GM20000 (cell line): ENCODE measurements at regions not wholly inside any gene's neighbourhood (a gene's known extent, or its start where the extent isn't known, plus 50 kb on each side); places are given as distances from the start of the nearest gene placed in this dataset.

Experiments used
- DNase-seq: peaks from one replicate; pipeline ENCODE4 v3.0.0; 2012; ENCODE audit warnings: low spot score
- CTCF ChIP-seq: IDR thresholded peaks from 2 replicates; pipeline ENCODE4 v1.5.1; 2012; ENCODE audit warnings: mild to moderate bottlenecking, control low read depth; ENCODE audit errors: extremely low read depth, missing control alignments

- no peak for TF ChIP-seq CTCF
- no peak for DNase-seq
Measured at GRCh38 chr6:155591741-155592140, 136.1 kb upstream of the NOX3 start.

GRCh38 chr6:155589190-155589589 is 133.6 kb upstream of the NOX3 start:
- no peak for TF ChIP-seq CTCF
- DNase-seq: no peak

- TF ChIP-seq CTCF: no peak
- DNase-seq: no peak
Measured at GRCh38 chr6:155587817-155588216, 132.2 kb upstream of the NOX3 start.

GRCh38 chr6:155586090-155586489 is 130.5 kb upstream of the NOX3 start:
- TF ChIP-seq CTCF: no peak
- DNase-seq: no peak

- no peak for TF ChIP-seq CTCF
Measured at GRCh38 chr6:155584006-155584405, 128.4 kb upstream of the NOX3 start.

GRCh38 chr6:155582016-155582991 is 126.7 kb upstream of the NOX3 start:
- no peak for TF ChIP-seq CTCF
- no peak for DNase-seq

More at GRCh38 chr6:155584006-155584405, 128.4 kb upstream of the NOX3 start:
- DNase-seq: no peak

GRCh38 chr6:155580904-155581303 is 125.3 kb upstream of the NOX3 start:
- TF ChIP-seq CTCF: no peak
- DNase-seq: no peak
